Ascending aorta (tissue), 2 donors: ENCODE measurements at regions not wholly inside any gene's neighbourhood (a gene's known extent, or its start where the extent isn't known, plus 50 kb on each side); places are given as distances from the start of the nearest gene placed in this dataset.

Experiments
- DNase-seq, 2 donors: peaks; one replicate each; pipeline ENCODE4 v3.0.0-alpha.2; 2019; ENCODE audit warnings: low spot score in 2 of 2
- H3K27ac ChIP-seq, 2 donors: fragments of 200-600 bp; sonication (generic); one replicate each; pipeline ENCODE4 v1.5.1; 2016 to 2017; ENCODE audit warnings: mild to moderate bottlenecking in 1 of 2
- H3K27me3 ChIP-seq: fragments of 200-600 bp; sonication (generic); one replicate; pipeline ENCODE4 v1.5.1; 2017
- H3K36me3 ChIP-seq, 2 donors: fragments of 200-600 bp; sonication (generic); one replicate each; pipeline ENCODE4 v1.5.1; 2016
- H3K4me1 ChIP-seq, 2 donors: fragments of 200-600 bp; sonication (generic); one replicate each; pipeline ENCODE4 v1.5.1; 2016 to 2017; ENCODE audit warnings: mild to moderate bottlenecking in 1 of 2
- H3K4me3 ChIP-seq, 2 donors: fragments of 200-600 bp; sonication (generic); one replicate each; pipeline ENCODE4 v1.5.1; 2016 to 2017; ENCODE audit warnings: mild to moderate bottlenecking in 1 of 2
- H3K9me3 ChIP-seq, 2 donors: fragments of 200-600 bp; sonication (generic); one replicate each; pipeline ENCODE4 v1.5.1; 2016
- intact Hi-C: fragments of 100-400 bp; cut with DNase I; formaldehyde crosslinking; loops from one replicate; pipeline ENCODE4 v1.15.1; 2023
- TF ChIP-seq, protein P1 (sequence below), 3 experiments: fragments of 200-600 bp in 2 of 3; fragments of 450-650 bp in 1 of 3; sonication (generic) in 2 of 3; IDR thresholded peaks; one replicate each; pipeline ENCODE4 v1.5.1; 2016 to 2019; ENCODE audit warnings: antibody characterized with exemption in 3 of 3, mild to moderate bottlenecking in 1 of 3, moderate library complexity in 1 of 3

DNA sequence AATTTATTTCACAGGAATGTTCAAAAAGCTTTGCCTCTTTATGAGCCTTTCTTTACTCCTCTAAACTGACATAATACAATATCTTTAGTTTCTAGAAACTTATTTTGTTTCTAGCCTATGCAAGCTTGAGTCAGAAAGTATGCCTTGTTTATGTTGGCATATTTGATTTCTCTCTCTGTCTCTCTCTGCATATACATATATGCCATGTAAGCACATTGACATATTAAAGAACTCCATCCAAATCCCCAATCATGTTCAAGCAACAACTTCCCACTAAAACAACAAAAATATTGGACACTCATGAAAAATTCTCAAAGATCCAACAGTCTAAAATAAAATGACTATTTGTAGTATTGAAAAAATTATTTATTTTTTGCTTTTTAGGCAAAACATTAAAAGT is 1651.2 kb upstream of the ACVR2A start:
- Histone ChIP-seq H3K27me3 (no peaks in the 10 kb centered on the region), H3K4me3 (no peak overlapping the region), H3K36me3 (no peaks in the 10 kb centered on the region), H3K4me1 (no peaks in the 10 kb centered on the region), H3K27ac (no peak overlapping the region), H3K9me3 (no peaks in the 10 kb centered on the region)
- TF ChIP-seq, protein P1, sequence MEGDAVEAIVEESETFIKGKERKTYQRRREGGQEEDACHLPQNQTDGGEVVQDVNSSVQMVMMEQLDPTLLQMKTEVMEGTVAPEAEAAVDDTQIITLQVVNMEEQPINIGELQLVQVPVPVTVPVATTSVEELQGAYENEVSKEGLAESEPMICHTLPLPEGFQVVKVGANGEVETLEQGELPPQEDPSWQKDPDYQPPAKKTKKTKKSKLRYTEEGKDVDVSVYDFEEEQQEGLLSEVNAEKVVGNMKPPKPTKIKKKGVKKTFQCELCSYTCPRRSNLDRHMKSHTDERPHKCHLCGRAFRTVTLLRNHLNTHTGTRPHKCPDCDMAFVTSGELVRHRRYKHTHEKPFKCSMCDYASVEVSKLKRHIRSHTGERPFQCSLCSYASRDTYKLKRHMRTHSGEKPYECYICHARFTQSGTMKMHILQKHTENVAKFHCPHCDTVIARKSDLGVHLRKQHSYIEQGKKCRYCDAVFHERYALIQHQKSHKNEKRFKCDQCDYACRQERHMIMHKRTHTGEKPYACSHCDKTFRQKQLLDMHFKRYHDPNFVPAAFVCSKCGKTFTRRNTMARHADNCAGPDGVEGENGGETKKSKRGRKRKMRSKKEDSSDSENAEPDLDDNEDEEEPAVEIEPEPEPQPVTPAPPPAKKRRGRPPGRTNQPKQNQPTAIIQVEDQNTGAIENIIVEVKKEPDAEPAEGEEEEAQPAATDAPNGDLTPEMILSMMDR (IDR thresholded peaks at IDR 0.05) = no peak
- DNase-seq = no peak
- intact Hi-C loops = no loop called here

DNA sequence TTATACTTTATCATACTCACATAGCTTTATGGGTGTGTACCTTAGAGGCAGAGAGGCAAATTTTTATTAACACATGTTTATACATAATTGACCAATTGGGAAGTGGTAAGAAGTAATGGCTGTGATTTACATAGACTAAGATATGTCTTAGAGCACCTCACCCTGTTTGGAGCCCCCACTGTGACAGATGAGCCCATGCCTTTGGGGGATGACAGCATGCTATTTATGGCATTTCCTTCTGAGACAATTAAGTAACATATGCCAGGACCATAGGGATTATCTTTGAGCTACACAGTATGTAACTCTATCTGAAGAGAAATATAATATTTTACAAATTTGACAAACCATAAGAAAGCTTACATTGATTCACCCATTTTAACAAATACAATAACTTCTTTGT is 1655.3 kb upstream of the ACVR2A start:
- Histone ChIP-seq H3K9me3 (no peaks in the 10 kb centered on the region), H3K36me3 (no peaks in the 10 kb centered on the region), H3K4me3 (no peak overlapping the region), H3K27ac (no peak overlapping the region), H3K27me3 (no peaks in the 10 kb centered on the region), H3K4me1 (no peaks in the 10 kb centered on the region)
- DNase-seq = no peak
- TF ChIP-seq, protein P1 (IDR thresholded peaks at IDR 0.05) = no peak
- intact Hi-C loops = no loop called here

DNA sequence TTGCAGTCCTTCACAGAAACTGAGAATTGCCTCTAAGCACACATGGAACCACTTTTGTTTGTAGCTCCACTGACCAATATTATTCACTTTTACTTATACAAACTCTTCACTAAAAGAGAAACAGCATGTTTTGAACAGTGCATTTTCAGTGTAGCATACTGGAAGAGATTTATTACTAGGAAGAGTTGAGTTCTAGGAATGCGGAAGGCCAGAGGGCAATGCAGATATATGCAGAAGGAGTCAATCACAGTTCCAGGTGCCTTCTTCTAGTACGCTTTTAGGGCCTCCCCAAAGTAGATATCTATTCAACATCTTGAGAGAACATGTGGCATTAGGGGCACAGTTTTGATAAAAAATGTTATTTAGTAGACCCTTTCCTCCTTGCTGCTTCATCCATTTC is 1654.0 kb upstream of the ZEB2 start:
- H3K4me1 ChIP-seq = no peaks in the 10 kb centered on the region
- H3K4me3 ChIP-seq = no peak overlapping the region
- no peak for DNase-seq
- intact Hi-C loops = no loop called here
- H3K27me3 ChIP-seq = no peaks in the 10 kb centered on the region
- H3K36me3 ChIP-seq = no peaks in the 10 kb centered on the region
- peaks cover 0 to 3% of the 10 kb centered on the region in 2 donors for H3K9me3 ChIP-seq
- H3K27ac ChIP-seq = no peak overlapping the region
- TF ChIP-seq, protein P1 (IDR thresholded peaks at IDR 0.05) = no peak

DNA sequence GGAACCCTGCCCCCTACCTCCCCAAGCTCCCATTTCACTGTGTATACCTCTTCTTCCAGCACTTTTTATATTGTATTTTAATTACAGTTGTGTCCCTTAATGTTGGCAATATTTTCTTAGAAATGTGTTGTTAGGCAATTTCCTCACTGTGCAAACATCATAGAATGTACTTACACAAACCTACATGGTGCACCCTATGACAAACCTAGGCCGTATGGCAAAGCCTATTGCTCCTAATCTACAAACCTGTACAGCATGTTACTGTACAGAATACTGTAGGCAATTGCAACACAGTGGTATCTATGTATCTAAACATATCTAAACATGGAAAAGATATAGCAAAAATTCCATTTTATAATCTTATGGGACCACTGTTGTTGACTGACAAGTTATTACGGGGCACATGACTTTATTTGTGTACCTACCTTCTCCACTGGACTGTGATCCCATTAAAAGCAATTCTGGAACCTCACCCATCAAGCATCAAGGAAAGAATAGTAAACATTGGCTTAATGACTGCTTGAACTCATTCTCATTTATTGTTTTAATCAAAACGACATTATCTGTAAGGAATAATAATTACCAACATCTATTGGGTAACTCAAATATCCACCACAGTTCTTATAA is 1641.5 kb upstream of the ZEB2 start:
- Histone ChIP-seq H3K4me3 (no peak overlapping the region), H3K4me1 (no peaks in the 10 kb centered on the region), H3K27me3 (no peaks in the 10 kb centered on the region), H3K27ac (no peak overlapping the region), H3K36me3 (no peaks in the 10 kb centered on the region), H3K9me3 (no peaks in the 10 kb centered on the region)
- DNase-seq = no peak
- TF ChIP-seq, protein P1 (IDR thresholded peaks at IDR 0.05) = no peak
- intact Hi-C loops = no loop called here

DNA sequence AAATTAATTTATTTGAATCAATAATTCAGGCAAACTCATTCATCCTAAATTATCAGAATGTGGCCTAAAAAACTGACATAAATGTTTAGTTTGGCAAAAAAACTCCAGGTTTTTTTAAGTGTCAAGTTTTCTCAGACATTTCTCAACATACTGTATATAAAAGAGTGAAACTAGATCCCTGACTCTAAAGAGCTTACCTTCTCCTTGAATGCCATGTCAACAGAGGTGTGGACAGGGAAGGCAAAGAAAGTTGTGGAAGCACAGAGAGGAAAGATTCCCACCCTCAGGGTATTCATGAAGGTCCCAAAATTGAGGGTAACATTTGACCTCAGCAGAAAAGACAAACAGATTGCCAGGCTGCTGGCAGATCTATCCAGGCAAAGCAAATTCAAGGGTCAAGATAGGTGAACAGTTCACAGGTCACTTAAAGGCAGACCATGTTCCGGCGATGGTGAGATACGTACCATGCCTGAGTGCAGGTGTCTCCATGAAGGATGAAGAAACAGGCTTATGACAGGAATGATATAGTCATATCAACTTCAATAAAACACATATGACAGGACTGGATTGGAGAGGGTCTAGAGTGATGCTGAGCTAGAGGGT is 1638.3 kb upstream of the ZEB2 start:
- H3K4me1 ChIP-seq = no peaks in the 10 kb centered on the region
- no peak overlapping the region for H3K4me3 ChIP-seq
- no peaks in the 10 kb centered on the region for H3K27me3 ChIP-seq
- TF ChIP-seq, protein P1 (IDR thresholded peaks at IDR 0.05) = no peak
- no peak overlapping the region for H3K27ac ChIP-seq
- no peaks in the 10 kb centered on the region for H3K36me3 ChIP-seq
- intact Hi-C loops = no loop called here
- DNase-seq = no peak
- H3K9me3 ChIP-seq = no peaks in the 10 kb centered on the region
